Lung (tissue), 11 donors: ENCODE measurements at regions not wholly inside any gene's neighbourhood (a gene's known extent, or its start where the extent isn't known, plus 50 kb on each side); places are given as distances from the start of the nearest gene placed in this dataset.

Experiments
- ATAC-seq: fragments of 200-7000 bp; cut with Tn5 transposase; one replicate; pipeline ENCODE4 v1.9.1; 2020; ENCODE audit warnings: moderate number of reproducible peaks; ENCODE audit not compliant: insufficient read depth, low FRiP score
- DNase-seq, 3 donors: peaks; one replicate each; pipeline ENCODE4 v3.0.0-alpha.2; 2013 to 2017
- H3K27ac ChIP-seq, 2 donors: one replicate each; pipeline ENCODE4 v1.5.1; 2013; ENCODE audit warnings: mild to moderate bottlenecking in 2 of 2, moderate library complexity in 2 of 2, control low read depth in 1 of 2, inconsistent platforms in 1 of 2, low read depth in 1 of 2, low read length in 1 of 2
- H3K27me3 ChIP-seq, 3 donors: one replicate each; pipeline ENCODE4 v1.5.1; 2013; ENCODE audit warnings: low read length in 2 of 3; ENCODE audit not compliant: control insufficient read depth in 3 of 3, insufficient read depth in 3 of 3
- H3K36me3 ChIP-seq, 4 donors: one replicate each; pipeline ENCODE4 v1.5.1; 2013; ENCODE audit warnings: low read length in 4 of 4, mild to moderate bottlenecking in 1 of 4, moderate library complexity in 1 of 4; ENCODE audit not compliant: control insufficient read depth in 4 of 4, insufficient read depth in 4 of 4
- H3K4me1 ChIP-seq, 5 donors: one replicate each; pipeline ENCODE4 v1.5.1; 2013; ENCODE audit warnings: low read length in 5 of 5, mild to moderate bottlenecking in 2 of 5, moderate library complexity in 1 of 5; ENCODE audit not compliant: control insufficient read depth in 5 of 5, insufficient read depth in 5 of 5
- H3K4me3 ChIP-seq: one replicate; pipeline ENCODE4 v1.5.1; 2013; ENCODE audit warnings: mild to moderate bottlenecking, control low read depth, moderate library complexity
- H3K9ac ChIP-seq, 2 donors: one replicate each; pipeline ENCODE4 v1.5.1; 2013; ENCODE audit warnings: low read length in 2 of 2, control low read depth in 1 of 2; ENCODE audit not compliant: insufficient read depth in 1 of 2
- H3K9me3 ChIP-seq, 4 donors: one replicate each; pipeline ENCODE4 v1.5.1; 2013; ENCODE audit warnings: low read length in 3 of 4, mild to moderate bottlenecking in 1 of 4, moderate library complexity in 1 of 4; ENCODE audit not compliant: control insufficient read depth in 4 of 4, insufficient read depth in 3 of 4
- WGBS, 2 donors: extraction: QIAGEN DNeasy Blood & Tissue Kit; methylation state at CpG; one replicate each; pipeline ENCODE4 v1.1.7; 2013; 5-methylcytosine and 5-hydroxymethylcytosine counted together
- TF ChIP-seq, protein P1 (sequence below): IDR thresholded peaks from 2 replicates; pipeline ENCODE4 v1.5.1; 2012; ENCODE audit warnings: mild to moderate bottlenecking; ENCODE audit errors: control extremely low read depth, extremely low read depth
- donor health status: control.
- donor health status: control.
- donor health status: Bipolar disorder and iron deficiency.
- donor health status: healthy.
- donor health status: DM: yes; HTN: yes; CAD: no.

- no peak overlapping the region for H3K27ac ChIP-seq
- peaks cover 0 to 43% (median 22%) of the 10 kb centered on the region in 5 donors for H3K4me1 ChIP-seq
- TF ChIP-seq, protein P1, sequence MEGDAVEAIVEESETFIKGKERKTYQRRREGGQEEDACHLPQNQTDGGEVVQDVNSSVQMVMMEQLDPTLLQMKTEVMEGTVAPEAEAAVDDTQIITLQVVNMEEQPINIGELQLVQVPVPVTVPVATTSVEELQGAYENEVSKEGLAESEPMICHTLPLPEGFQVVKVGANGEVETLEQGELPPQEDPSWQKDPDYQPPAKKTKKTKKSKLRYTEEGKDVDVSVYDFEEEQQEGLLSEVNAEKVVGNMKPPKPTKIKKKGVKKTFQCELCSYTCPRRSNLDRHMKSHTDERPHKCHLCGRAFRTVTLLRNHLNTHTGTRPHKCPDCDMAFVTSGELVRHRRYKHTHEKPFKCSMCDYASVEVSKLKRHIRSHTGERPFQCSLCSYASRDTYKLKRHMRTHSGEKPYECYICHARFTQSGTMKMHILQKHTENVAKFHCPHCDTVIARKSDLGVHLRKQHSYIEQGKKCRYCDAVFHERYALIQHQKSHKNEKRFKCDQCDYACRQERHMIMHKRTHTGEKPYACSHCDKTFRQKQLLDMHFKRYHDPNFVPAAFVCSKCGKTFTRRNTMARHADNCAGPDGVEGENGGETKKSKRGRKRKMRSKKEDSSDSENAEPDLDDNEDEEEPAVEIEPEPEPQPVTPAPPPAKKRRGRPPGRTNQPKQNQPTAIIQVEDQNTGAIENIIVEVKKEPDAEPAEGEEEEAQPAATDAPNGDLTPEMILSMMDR = no peak
- WGBS, 2 donors = 15 to 20% methylated on average over 46 to 72 of the region's 72 CpGs
- peak overlapping the region in 1 of 2 donors; percentile 48 for H3K9ac ChIP-seq
- no peaks in the 10 kb centered on the region for H3K27me3 ChIP-seq
- no peaks in the 10 kb centered on the region for H3K36me3 ChIP-seq
- no peak overlapping the region for H3K4me3 ChIP-seq
- peak; percentile 24 for ATAC-seq
- no peaks in the 10 kb centered on the region for H3K9me3 ChIP-seq
- peak; percentile 49 to 69 (median 54) for DNase-seq
Observed at GRCh38 chr9:96027251-96028131, 152.0 kb downstream of the ERCC6L2 start.

DNA sequence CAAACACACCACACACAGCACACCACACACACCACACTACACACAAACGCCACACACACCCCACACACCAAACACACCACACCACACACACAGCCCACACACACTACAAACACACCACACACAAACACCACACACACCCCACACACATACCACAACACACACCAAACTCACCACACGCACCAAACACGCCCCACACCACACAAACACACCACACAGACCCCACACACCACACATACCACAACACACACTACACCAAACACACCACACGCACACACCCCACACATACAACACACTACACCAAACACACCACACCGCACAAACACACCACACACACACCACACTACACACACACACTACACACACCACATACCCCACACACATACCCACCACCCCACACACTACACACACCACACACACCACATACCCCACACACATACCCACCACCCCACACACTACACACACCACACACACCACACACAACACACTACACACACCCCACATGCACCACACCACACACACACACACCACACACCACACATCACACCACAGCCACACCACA is 151.2 kb downstream of the ERCC6L2 start:
- 96% methylated on average over 5 of the region's 5 CpGs for WGBS, 2 donors
- Histone ChIP-seq H3K4me3 (no peak overlapping the region), H3K27me3 (no peaks in the 10 kb centered on the region), H3K4me1 (peaks cover 0 to 44% (median 20%) of the 10 kb centered on the region in 5 donors), H3K36me3 (no peaks in the 10 kb centered on the region), H3K9ac (peak overlapping the region in 1 of 2 donors; percentile 23), H3K27ac (no peak overlapping the region), H3K9me3 (no peaks in the 10 kb centered on the region)
- TF ChIP-seq, protein P1 = no peak
- no peak for ATAC-seq
- no peak for DNase-seq

GRCh38 chr9:96025995-96026602 is 150.6 kb downstream of the ERCC6L2 start:
- WGBS, 2 donors = 57 to 67% methylated on average over 24 to 36 of the region's 36 CpGs
- Histone ChIP-seq H3K9me3 (no peaks in the 10 kb centered on the region), H3K27ac (no peak overlapping the region), H3K27me3 (no peaks in the 10 kb centered on the region), H3K9ac (no peak overlapping the region), H3K4me1 (peaks cover 0 to 38% (median 16%) of the 10 kb centered on the region in 5 donors), H3K36me3 (no peaks in the 10 kb centered on the region), H3K4me3 (no peak overlapping the region)
- TF ChIP-seq, protein P1 = no peak
- ATAC-seq = no peak
- DNase-seq = peak in 2 of 3 donors; percentile 37 to 39
